SU-DHL-6 (cell line): ENCODE measurements at regions not wholly inside any gene's neighbourhood (a gene's known extent, or its start where the extent isn't known, plus 50 kb on each side); places are given as distances from the start of the nearest gene placed in this dataset.
"Not testable (repeated sequence)": the region's sequence is repeated elsewhere in the genome, so short reads cannot be mapped to it uniquely, and the experiment has no call there.

ENCODE experiments used
- H2AFZ ChIP-seq: fragments of 200-600 bp; sonication (generic); 2 replicates; pipeline ENCODE4 v1.6.1; 2014; ENCODE audit warnings: low read depth, mild to moderate bottlenecking, moderate library complexity, mixed read lengths, antibody characterized with exemption, low read length; ENCODE audit not compliant: severe bottlenecking
- H3F3A ChIP-seq: fragments of 200-600 bp; shearing (Covaris generic); 2 replicates; pipeline ENCODE4 v1.6.0; 2016; ENCODE audit warnings: antibody characterized with exemption, mild to moderate bottlenecking; ENCODE audit not compliant: insufficient read depth
- H3K27ac ChIP-seq: fragments of 200-600 bp; sonication (generic); 2 replicates; pipeline ENCODE4 v1.5.1; 2016; ENCODE audit warnings: low read depth, mild to moderate bottlenecking, low read length, moderate library complexity, mixed read lengths
- H3K27me3 ChIP-seq: fragments of 200-600 bp; sonication (generic), shearing (Covaris generic); 2 replicates; pipeline ENCODE4 v1.6.0; 2014; ENCODE audit warnings: mild to moderate bottlenecking, low read length
- H3K36me3 ChIP-seq: fragments of 200-600 bp; sonication (generic); 2 replicates; pipeline ENCODE4 v1.6.1; 2014; ENCODE audit warnings: mild to moderate bottlenecking, low read length, mixed read lengths
- H3K4me2 ChIP-seq: fragments of 300-600, 200-600 bp; shearing (Covaris generic), sonication (generic); 2 replicates; pipeline ENCODE4 v1.6.0; 2014; ENCODE audit warnings: low read length, low read depth, mild to moderate bottlenecking; ENCODE audit not compliant: poor library complexity, severe bottlenecking
- H3K4me3 ChIP-seq: fragments of 200-600 bp; sonication (generic); 2 replicates; pipeline ENCODE4 v1.5.1; 2014; ENCODE audit warnings: antibody characterized with exemption, low read length, mild to moderate bottlenecking, mixed read lengths; ENCODE audit not compliant: insufficient read depth, poor library complexity, severe bottlenecking
- H3K79me2 ChIP-seq: fragments of 200-600 bp; sonication (generic); 2 replicates; pipeline ENCODE4 v1.6.1; 2014; ENCODE audit warnings: mild to moderate bottlenecking, low read length, moderate library complexity; ENCODE audit not compliant: insufficient read depth
- H3K9ac ChIP-seq: fragments of 200-600 bp; sonication (generic); 2 replicates; pipeline ENCODE4 v1.7.0; 2014; ENCODE audit warnings: mild to moderate bottlenecking, low read length
- H3K9me2 ChIP-seq: fragments of 200-600 bp; sonication (generic); replicated peaks from 2 replicates; pipeline ENCODE4 v1.6.1; 2014; ENCODE audit warnings: low read length; ENCODE audit not compliant: insufficient read depth
- H3K9me3 ChIP-seq: fragments of 200-600 bp; sonication (generic); 2 replicates; pipeline ENCODE4 v1.6.1; 2014; ENCODE audit warnings: low read length, mixed read lengths; ENCODE audit not compliant: insufficient read depth
- H4K20me1 ChIP-seq: fragments of 200-600 bp; sonication (generic); 2 replicates; pipeline ENCODE4 v1.6.1; 2014; ENCODE audit warnings: low read depth, mild to moderate bottlenecking, antibody characterized with exemption, low read length, moderate library complexity, mixed read lengths
- EZH2phosphoT487 ChIP-seq: fragments of 200-600 bp; sonication (generic), shearing (Covaris generic); conservative IDR thresholded peaks from 2 replicates; pipeline ENCODE4 v1.6.1; 2018; ENCODE audit warnings: mild to moderate bottlenecking, antibody characterized with exemption, low read length, moderate library complexity, mixed read lengths
- TF ChIP-seq, protein P1 (sequence below): fragments of 200-600 bp; sonication (generic); IDR thresholded peaks from one replicate; pipeline ENCODE4 v1.5.1; 2017; ENCODE audit warnings: antibody characterized with exemption, mild to moderate bottlenecking, low read length, moderate library complexity; ENCODE audit not compliant: insufficient read depth, poor library complexity, severe bottlenecking

DNA sequence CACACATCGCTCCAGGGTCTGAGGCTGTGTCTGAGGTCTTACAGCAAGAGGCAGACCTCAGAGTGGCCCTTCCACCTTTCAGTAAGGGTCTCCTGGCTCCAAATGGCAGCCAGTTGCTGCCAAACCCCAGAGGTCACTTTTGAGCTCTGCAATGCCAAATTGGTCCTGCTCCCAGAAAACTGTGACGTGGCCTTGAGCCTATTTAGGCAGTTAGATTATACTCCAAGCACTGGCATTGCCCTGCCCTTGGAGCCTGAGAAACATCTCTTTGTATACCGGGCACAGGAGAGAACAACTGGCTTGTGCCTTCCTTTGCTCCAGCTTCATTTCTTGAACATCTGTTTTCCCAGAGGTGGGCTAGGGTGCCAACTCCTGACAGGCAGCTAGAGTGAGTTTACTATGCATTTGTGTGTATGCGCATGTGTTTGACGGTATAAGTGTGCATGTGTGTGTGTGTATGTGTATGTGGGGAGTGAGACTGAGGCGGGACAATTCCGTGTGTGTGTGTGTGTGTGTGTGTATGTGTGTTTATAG is 134.5 kb downstream of the IER5 start:
- Histone ChIP-seq H3K79me2 (no peaks in the 10 kb centered on the region), H3K27me3 (no peaks in the 10 kb centered on the region), H3K9ac (no peak overlapping the region), H3F3A (no peaks in the 10 kb centered on the region), H3K9me2 (0 out of 2 replicates have a peak, but pooled peaks cover 4% of the 10 kb centered on the region), H3K27ac (no peak overlapping the region), H3K9me3 (0 out of 2 replicates have a peak, but pooled peaks cover 6% of the 10 kb centered on the region), H3K36me3 (no peaks in the 10 kb centered on the region), H2AFZ (no peak overlapping the region), H3K4me2 (no peak overlapping the region), H4K20me1 (no peaks in the 10 kb centered on the region), H3K4me3 (no peak overlapping the region)
- TF ChIP-seq EZH2phosphoT487, result no peak
- TF ChIP-seq, protein P1, sequence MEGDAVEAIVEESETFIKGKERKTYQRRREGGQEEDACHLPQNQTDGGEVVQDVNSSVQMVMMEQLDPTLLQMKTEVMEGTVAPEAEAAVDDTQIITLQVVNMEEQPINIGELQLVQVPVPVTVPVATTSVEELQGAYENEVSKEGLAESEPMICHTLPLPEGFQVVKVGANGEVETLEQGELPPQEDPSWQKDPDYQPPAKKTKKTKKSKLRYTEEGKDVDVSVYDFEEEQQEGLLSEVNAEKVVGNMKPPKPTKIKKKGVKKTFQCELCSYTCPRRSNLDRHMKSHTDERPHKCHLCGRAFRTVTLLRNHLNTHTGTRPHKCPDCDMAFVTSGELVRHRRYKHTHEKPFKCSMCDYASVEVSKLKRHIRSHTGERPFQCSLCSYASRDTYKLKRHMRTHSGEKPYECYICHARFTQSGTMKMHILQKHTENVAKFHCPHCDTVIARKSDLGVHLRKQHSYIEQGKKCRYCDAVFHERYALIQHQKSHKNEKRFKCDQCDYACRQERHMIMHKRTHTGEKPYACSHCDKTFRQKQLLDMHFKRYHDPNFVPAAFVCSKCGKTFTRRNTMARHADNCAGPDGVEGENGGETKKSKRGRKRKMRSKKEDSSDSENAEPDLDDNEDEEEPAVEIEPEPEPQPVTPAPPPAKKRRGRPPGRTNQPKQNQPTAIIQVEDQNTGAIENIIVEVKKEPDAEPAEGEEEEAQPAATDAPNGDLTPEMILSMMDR, result no peak

GRCh38 chr1:181226728-181227127 is 138.2 kb downstream of the IER5 start:
- H3K4me2 ChIP-seq, H4K20me1 ChIP-seq, H2AFZ ChIP-seq, H3K27ac ChIP-seq, H3K9ac ChIP-seq, H3K9me2 ChIP-seq, H3K36me3 ChIP-seq, H3K27me3 ChIP-seq, H3F3A ChIP-seq, H3K4me3 ChIP-seq, H3K9me3 ChIP-seq, H3K79me2 ChIP-seq: not testable (repeated sequence)

- no peaks in the 10 kb centered on the region for H3K27me3 ChIP-seq
- no peak overlapping the region for H3K9ac ChIP-seq
- H3K4me2 ChIP-seq, result no peak overlapping the region
- TF ChIP-seq, protein P1, result no peak
- no peak for TF ChIP-seq EZH2phosphoT487
- no peaks in the 10 kb centered on the region for H3K79me2 ChIP-seq
- H3K4me3 ChIP-seq, result no peak overlapping the region
- H3K9me3 ChIP-seq, result no peaks in the 10 kb centered on the region
- H2AFZ ChIP-seq, result no peak overlapping the region
- H3K9me2 ChIP-seq, result no peaks in the 10 kb centered on the region
- no peaks in the 10 kb centered on the region for H4K20me1 ChIP-seq
- no peaks in the 10 kb centered on the region for H3K36me3 ChIP-seq
- H3K27ac ChIP-seq, result no peak overlapping the region
- H3F3A ChIP-seq, result no peaks in the 10 kb centered on the region
These were observed 150.6 kb downstream of the IER5 start for GRCh38 chr1:181239086-181239485.

- H3F3A ChIP-seq, H3K27me3 ChIP-seq, H3K9ac ChIP-seq, H3K4me2 ChIP-seq, H3K4me3 ChIP-seq, H4K20me1 ChIP-seq, H3K27ac ChIP-seq, H3K36me3 ChIP-seq, H2AFZ ChIP-seq, H3K79me2 ChIP-seq, H3K9me3 ChIP-seq, H3K9me2 ChIP-seq: not testable (repeated sequence)
These were observed 157.8 kb downstream of the IER5 start for GRCh38 chr1:181246320-181246719.

DNA sequence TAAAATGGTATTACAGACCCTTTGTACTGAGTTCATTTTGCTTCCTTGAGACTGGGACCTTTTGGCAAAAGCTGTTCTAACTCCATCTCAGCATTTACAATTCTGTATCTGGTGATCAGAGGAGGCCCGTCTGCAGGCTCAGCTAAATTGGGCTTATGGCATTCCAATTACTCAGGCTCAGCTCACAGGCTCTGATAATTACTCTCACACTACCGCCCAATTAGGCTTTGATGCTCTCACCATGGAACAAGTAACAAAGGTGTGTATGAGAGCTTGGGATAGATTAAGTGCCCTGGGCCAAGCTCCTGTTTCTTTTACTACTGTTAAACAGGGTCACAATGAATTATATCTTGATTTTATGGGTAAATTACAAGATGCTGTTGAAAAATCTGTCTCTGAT is 159.9 kb downstream of the IER5 start:
- not testable (repeated sequence) for H3K9ac ChIP-seq, H3K9me3 ChIP-seq, H3K9me2 ChIP-seq, H4K20me1 ChIP-seq, H3K79me2 ChIP-seq, H3F3A ChIP-seq, H3K4me2 ChIP-seq, H3K27me3 ChIP-seq, H2AFZ ChIP-seq, H3K27ac ChIP-seq, H3K4me3 ChIP-seq, H3K36me3 ChIP-seq
